GM19193 (cell line): ENCODE measurements at regions not wholly inside any gene's neighbourhood (a gene's known extent, or its start where the extent isn't known, plus 50 kb on each side); places are given as distances from the start of the nearest gene placed in this dataset.

ENCODE experiments used
- POLR2A ChIP-seq: IDR thresholded peaks from 4 replicates; pipeline ENCODE4 v1.6.1; 2011; ENCODE audit not compliant: insufficient read depth, insufficient read length; ENCODE audit errors: extremely low read depth

GRCh38 chr13:40101708-40102359 is 446.4 kb downstream of the COG6 start:
- no peak for TF ChIP-seq POLR2A

- no peak for TF ChIP-seq POLR2A
These were observed 446.9 kb downstream of the COG6 start for GRCh38 chr13:40102360-40102727.

GRCh38 chr13:40102854-40103253 is 447.4 kb downstream of the COG6 start:
- no peak for TF ChIP-seq POLR2A

- no peak for TF ChIP-seq POLR2A
These were observed 448.4 kb downstream of the COG6 start for GRCh38 chr13:40103864-40104263.

- TF ChIP-seq POLR2A: no peak
These were observed 449.8 kb downstream of the COG6 start for GRCh38 chr13:40105231-40105630.

- TF ChIP-seq POLR2A: no peak
These were observed 453.9 kb downstream of the COG6 start for GRCh38 chr13:40109351-40109844.

- no peak for TF ChIP-seq POLR2A
These were observed 458.3 kb downstream of the COG6 start for GRCh38 chr13:40113643-40114304.

- TF ChIP-seq POLR2A: no peak
These were observed 458.9 kb downstream of the COG6 start for GRCh38 chr13:40114305-40114896.

GRCh38 chr13:40115426-40115825 is 460.0 kb downstream of the COG6 start:
- no peak for TF ChIP-seq POLR2A

- TF ChIP-seq POLR2A: no peak
These were observed 460.5 kb downstream of the COG6 start for GRCh38 chr13:40116008-40116407.

- TF ChIP-seq POLR2A: no peak
These were observed 462.9 kb downstream of the COG6 start for GRCh38 chr13:40118337-40118736.

GRCh38 chr13:40119852-40120251 is 464.4 kb downstream of the COG6 start:
- TF ChIP-seq POLR2A: no peak

- TF ChIP-seq POLR2A: no peak
These were observed 464.8 kb downstream of the COG6 start for GRCh38 chr13:40120288-40120687.

GRCh38 chr13:40120781-40121180 is 465.3 kb downstream of the COG6 start:
- TF ChIP-seq POLR2A: no peak

GRCh38 chr13:40121722-40122121 is 466.3 kb downstream of the COG6 start:
- no peak for TF ChIP-seq POLR2A
